MM.1S (cell line): ENCODE measurements at regions not wholly inside any gene's neighbourhood (a gene's known extent, or its start where the extent isn't known, plus 50 kb on each side); places are given as distances from the start of the nearest gene placed in this dataset.

Source experiments
- DNase-seq: peaks from one replicate; pipeline ENCODE4 v3.0.0-alpha.2; 2015
- H2AFZ ChIP-seq: fragments of 300-600 bp; sonication (generic); 2 replicates; pipeline ENCODE4 v1.6.0; 2016; ENCODE audit warnings: antibody characterized with exemption, low read length
- H3F3A ChIP-seq: fragments of 300-600 bp; sonication (generic); 2 replicates; pipeline ENCODE4 v1.6.1; 2016; ENCODE audit warnings: mild to moderate bottlenecking, antibody characterized with exemption, low read length, moderate library complexity, mixed read lengths; ENCODE audit not compliant: insufficient read depth
- H3K27ac ChIP-seq: fragments of 300-600 bp; sonication (generic); 2 replicates; pipeline ENCODE4 v1.5.1; 2016; ENCODE audit warnings: mild to moderate bottlenecking, low read length
- H3K27me3 ChIP-seq: fragments of 300-600 bp; sonication (generic); replicated peaks from 2 replicates; pipeline ENCODE4 v1.6.0; 2016; ENCODE audit warnings: low read length; ENCODE audit not compliant: insufficient read depth
- H3K36me3 ChIP-seq: fragments of 300-600 bp; sonication (generic); replicated peaks from 2 replicates; pipeline ENCODE4 v1.6.1; 2016; ENCODE audit warnings: mild to moderate bottlenecking, low read length, mixed read lengths; ENCODE audit not compliant: insufficient read depth
- H3K4me1 ChIP-seq: fragments of 300-600 bp; sonication (generic); 2 replicates; pipeline ENCODE4 v1.6.1; 2016; ENCODE audit warnings: low read length, mixed read lengths
- H3K4me2 ChIP-seq: fragments of 300-600 bp; sonication (generic); 2 replicates; pipeline ENCODE4 v1.6.0; 2016; ENCODE audit warnings: low read depth, low read length
- H3K4me3 ChIP-seq: fragments of 300-600 bp; sonication (generic); 2 replicates; pipeline ENCODE4 v1.5.1; 2016; ENCODE audit warnings: low read length, mixed read lengths
- H3K79me2 ChIP-seq: fragments of 300-600 bp; sonication (generic); 2 replicates; pipeline ENCODE4 v1.6.1; 2016; ENCODE audit warnings: mixed run types, low read length, mixed read lengths
- H3K9ac ChIP-seq: fragments of 300-600 bp; sonication (generic); 2 replicates; pipeline ENCODE4 v1.6.1; 2016; ENCODE audit warnings: low read length, mixed read lengths
- H3K9me2 ChIP-seq: fragments of 300-600 bp; sonication (generic); replicated peaks from 2 replicates; pipeline ENCODE4 v1.6.1; 2016; ENCODE audit warnings: mild to moderate bottlenecking, low read length, mixed read lengths; ENCODE audit not compliant: insufficient read depth
- H3K9me3 ChIP-seq: fragments of 300-600 bp; sonication (generic); replicated peaks from 2 replicates; pipeline ENCODE4 v1.6.1; 2016; ENCODE audit warnings: mild to moderate bottlenecking, low read length, mixed read lengths; ENCODE audit not compliant: insufficient read depth
- H4K20me1 ChIP-seq: fragments of 300-600 bp; sonication (generic); 2 replicates; pipeline ENCODE4 v1.6.1; 2016; ENCODE audit warnings: mild to moderate bottlenecking, low read length, moderate library complexity, mixed read lengths; ENCODE audit not compliant: insufficient read depth
- EZH2 ChIP-seq: fragments of 300-600 bp; sonication (generic); optimal IDR thresholded peaks from 2 replicates; pipeline ENCODE3; 2017; ENCODE audit warnings: low read depth, mild to moderate bottlenecking, antibody characterized with exemption, low read length, mixed read lengths
- EZH2phosphoT487 ChIP-seq: fragments of 300-600 bp; sonication (generic); IDR thresholded peaks from 2 replicates; pipeline ENCODE4 v1.6.1; 2018; ENCODE audit warnings: antibody characterized with exemption, low read length
- TF ChIP-seq, protein P1 (sequence below): fragments of 300-600 bp; sonication (generic); IDR thresholded peaks from 2 replicates; pipeline ENCODE4 v1.5.1; 2016; ENCODE audit warnings: antibody characterized with exemption, low read length, mixed read lengths

DNA sequence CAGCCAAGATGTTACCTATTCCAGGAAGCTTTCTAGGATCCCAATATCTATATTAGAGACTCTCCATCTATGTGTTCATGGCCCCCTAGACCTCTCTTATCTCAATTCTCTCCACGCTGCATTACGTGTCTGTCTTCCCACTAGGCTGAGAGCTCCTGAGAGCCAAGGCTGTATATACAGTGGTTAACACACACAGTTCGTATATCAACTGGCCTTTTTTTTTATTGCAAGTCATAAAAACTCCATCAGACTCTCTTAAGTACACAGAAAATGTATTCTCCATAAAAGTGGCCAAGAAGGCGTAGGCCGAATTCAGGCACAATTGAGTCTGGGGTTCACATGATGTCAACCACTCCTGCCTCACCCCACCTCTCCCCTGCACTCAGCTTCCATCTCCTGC, 115.9 kb downstream of the TRIM29 start:
- Histone ChIP-seq H3K27me3 (peaks cover 12% of the 10 kb centered on the region), H3K9me2 (no peaks in the 10 kb centered on the region), H3K27ac (no peak overlapping the region), H3K79me2 (no peaks in the 10 kb centered on the region), H4K20me1 (no peaks in the 10 kb centered on the region), H3K36me3 (no peaks in the 10 kb centered on the region), H3K4me2 (no peak overlapping the region), H3K9ac (no peak overlapping the region), H3K4me3 (no peak overlapping the region), H3F3A (no peaks in the 10 kb centered on the region), H3K9me3 (no peaks in the 10 kb centered on the region), H3K4me1 (no peaks in the 10 kb centered on the region), H2AFZ (no peak overlapping the region)
- no peak for DNase-seq
- TF ChIP-seq EZH2phosphoT487 (no peak), EZH2 (no peak)
- TF ChIP-seq, protein P1, sequence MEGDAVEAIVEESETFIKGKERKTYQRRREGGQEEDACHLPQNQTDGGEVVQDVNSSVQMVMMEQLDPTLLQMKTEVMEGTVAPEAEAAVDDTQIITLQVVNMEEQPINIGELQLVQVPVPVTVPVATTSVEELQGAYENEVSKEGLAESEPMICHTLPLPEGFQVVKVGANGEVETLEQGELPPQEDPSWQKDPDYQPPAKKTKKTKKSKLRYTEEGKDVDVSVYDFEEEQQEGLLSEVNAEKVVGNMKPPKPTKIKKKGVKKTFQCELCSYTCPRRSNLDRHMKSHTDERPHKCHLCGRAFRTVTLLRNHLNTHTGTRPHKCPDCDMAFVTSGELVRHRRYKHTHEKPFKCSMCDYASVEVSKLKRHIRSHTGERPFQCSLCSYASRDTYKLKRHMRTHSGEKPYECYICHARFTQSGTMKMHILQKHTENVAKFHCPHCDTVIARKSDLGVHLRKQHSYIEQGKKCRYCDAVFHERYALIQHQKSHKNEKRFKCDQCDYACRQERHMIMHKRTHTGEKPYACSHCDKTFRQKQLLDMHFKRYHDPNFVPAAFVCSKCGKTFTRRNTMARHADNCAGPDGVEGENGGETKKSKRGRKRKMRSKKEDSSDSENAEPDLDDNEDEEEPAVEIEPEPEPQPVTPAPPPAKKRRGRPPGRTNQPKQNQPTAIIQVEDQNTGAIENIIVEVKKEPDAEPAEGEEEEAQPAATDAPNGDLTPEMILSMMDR: no peak

GRCh38 chr11:120021391-120021953, 116.4 kb downstream of the TRIM29 start:
- Histone ChIP-seq H3K9ac (no peak overlapping the region), H3K4me3 (no peak overlapping the region), H2AFZ (no peak overlapping the region), H3K36me3 (no peaks in the 10 kb centered on the region), H3K9me2 (no peaks in the 10 kb centered on the region), H3K27ac (no peak overlapping the region), H3K4me2 (no peak overlapping the region), H3K4me1 (no peaks in the 10 kb centered on the region), H3K9me3 (no peaks in the 10 kb centered on the region), H3K27me3 (peaks cover 10% of the 10 kb centered on the region), H4K20me1 (no peaks in the 10 kb centered on the region), H3K79me2 (no peaks in the 10 kb centered on the region), H3F3A (no peaks in the 10 kb centered on the region)
- no peak for DNase-seq
- TF ChIP-seq, protein P1: no peak
- TF ChIP-seq EZH2: no peak
- TF ChIP-seq EZH2phosphoT487: no peak

DNA sequence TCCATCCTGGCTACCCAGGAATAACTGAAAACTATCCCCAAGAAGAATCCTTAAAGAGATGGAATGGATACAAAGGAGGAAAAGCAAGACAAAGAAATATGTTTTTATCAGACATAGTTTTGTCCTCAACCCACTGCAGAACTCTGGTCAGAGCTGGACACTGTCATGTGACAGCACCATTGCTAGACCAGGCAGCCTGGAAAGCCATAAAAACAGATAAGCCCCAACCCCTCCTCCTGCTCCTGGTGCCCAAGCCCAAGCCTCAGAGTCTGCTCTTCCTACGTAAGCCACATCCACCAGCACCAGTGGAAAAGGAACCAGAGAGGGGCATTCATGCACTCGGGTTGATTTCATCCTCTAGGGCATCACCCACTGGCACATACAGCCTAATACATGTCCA, 116.9 kb downstream of the TRIM29 start:
- Histone ChIP-seq H3K27ac (no peak overlapping the region), H3K9me2 (no peaks in the 10 kb centered on the region), H3K4me1 (no peaks in the 10 kb centered on the region), H3K36me3 (no peaks in the 10 kb centered on the region), H3F3A (no peaks in the 10 kb centered on the region), H3K4me2 (no peak overlapping the region), H3K4me3 (no peak overlapping the region), H3K9me3 (no peaks in the 10 kb centered on the region), H3K79me2 (no peaks in the 10 kb centered on the region), H3K9ac (no peak overlapping the region), H2AFZ (no peak overlapping the region), H4K20me1 (no peaks in the 10 kb centered on the region), H3K27me3 (peaks cover 10% of the 10 kb centered on the region)
- no peak for DNase-seq
- no peak for TF ChIP-seq EZH2phosphoT487
- TF ChIP-seq, protein P1: no peak
